ENCODE measurements at regions not wholly inside any gene's neighbourhood (a gene's known extent, or its start where the extent isn't known, plus 50 kb on each side); places are given as distances from the start of the nearest gene placed in this dataset.

DNA sequence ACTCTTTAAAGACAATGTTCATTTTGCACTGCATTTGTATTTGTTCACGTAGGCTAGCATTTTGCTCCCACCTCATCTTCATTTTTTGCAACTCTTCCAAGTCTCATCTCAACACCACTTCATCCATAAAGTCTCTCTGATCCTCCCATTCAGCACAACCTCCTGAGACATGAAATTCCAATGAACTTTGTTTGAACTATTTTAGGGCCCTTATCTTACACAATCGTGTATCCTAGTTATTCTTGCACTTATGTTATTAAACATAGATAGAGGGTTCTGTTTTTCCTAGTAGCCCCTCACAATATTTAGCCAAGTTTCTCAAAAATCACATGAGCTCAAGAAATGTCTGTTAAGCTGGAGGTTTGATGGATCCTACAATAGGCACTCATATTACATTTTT, 500.5 kb upstream of the ADAMTS5 start:
- TF ChIP-seq POLR2AphosphoS5 (IDR thresholded peaks at IDR 0.05) (no peak), POLR2A (IDR thresholded peaks at IDR 0.05) (no peak)
- TF ChIP-seq, protein P1, sequence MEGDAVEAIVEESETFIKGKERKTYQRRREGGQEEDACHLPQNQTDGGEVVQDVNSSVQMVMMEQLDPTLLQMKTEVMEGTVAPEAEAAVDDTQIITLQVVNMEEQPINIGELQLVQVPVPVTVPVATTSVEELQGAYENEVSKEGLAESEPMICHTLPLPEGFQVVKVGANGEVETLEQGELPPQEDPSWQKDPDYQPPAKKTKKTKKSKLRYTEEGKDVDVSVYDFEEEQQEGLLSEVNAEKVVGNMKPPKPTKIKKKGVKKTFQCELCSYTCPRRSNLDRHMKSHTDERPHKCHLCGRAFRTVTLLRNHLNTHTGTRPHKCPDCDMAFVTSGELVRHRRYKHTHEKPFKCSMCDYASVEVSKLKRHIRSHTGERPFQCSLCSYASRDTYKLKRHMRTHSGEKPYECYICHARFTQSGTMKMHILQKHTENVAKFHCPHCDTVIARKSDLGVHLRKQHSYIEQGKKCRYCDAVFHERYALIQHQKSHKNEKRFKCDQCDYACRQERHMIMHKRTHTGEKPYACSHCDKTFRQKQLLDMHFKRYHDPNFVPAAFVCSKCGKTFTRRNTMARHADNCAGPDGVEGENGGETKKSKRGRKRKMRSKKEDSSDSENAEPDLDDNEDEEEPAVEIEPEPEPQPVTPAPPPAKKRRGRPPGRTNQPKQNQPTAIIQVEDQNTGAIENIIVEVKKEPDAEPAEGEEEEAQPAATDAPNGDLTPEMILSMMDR (IDR thresholded peaks at IDR 0.05) = no peak
